ENCODE measurements at regions not wholly inside any gene's neighbourhood (a gene's known extent, or its start where the extent isn't known, plus 50 kb on each side); places are given as distances from the start of the nearest gene placed in this dataset.

DNA sequence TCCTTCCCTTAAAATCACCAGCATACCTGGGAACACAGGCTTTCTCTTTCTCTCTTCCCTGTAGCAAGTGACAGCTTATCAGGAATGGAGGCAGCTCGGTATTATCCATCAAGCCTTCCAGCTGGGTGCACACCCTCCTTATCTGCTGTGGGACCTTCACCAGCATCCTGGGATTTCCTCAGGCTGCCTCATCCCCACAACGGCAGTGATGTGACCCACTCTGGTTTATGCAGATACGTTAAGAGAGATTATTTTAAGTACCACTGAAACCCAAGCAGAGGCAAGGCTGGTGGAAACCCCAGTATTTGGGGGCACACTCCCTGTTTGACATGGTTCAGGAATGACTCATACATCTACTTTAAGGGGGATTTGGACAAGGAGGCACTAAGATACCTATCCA, 192.1 kb downstream of the TM9SF2 start:
- no peak overlapping the region for H3K4me3 ChIP-seq (ENCODE audit: low read depth, low read length)
- no peak for DNase-seq (ENCODE audit: low read depth, low spot score)
- in situ Hi-C loops (cut with HindIII; ENCODE audit: low sequenced_read_pairs): no loop called here
- TF ChIP-seq, protein P1, sequence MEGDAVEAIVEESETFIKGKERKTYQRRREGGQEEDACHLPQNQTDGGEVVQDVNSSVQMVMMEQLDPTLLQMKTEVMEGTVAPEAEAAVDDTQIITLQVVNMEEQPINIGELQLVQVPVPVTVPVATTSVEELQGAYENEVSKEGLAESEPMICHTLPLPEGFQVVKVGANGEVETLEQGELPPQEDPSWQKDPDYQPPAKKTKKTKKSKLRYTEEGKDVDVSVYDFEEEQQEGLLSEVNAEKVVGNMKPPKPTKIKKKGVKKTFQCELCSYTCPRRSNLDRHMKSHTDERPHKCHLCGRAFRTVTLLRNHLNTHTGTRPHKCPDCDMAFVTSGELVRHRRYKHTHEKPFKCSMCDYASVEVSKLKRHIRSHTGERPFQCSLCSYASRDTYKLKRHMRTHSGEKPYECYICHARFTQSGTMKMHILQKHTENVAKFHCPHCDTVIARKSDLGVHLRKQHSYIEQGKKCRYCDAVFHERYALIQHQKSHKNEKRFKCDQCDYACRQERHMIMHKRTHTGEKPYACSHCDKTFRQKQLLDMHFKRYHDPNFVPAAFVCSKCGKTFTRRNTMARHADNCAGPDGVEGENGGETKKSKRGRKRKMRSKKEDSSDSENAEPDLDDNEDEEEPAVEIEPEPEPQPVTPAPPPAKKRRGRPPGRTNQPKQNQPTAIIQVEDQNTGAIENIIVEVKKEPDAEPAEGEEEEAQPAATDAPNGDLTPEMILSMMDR (IDR thresholded peaks at IDR 0.05; ENCODE audit: low read depth, low read length): no peak

DNA sequence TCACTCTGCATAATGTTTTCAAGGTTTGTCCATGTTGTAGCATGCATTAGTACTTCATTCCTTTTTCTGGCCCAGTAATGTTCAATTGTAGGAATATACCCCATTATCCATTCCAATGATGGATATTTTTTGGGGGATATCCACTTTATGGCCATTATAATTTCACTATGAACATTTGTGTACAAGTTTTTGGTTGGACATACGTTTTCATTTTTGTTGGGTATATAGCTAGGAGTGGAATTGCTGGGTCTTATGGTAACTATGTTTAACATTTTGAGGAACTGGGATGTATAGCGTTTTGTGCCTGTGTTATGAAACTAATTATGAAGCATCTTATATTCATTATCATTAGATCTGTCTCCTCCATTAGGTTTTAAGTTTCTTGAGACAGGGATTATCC, 191.6 kb downstream of the TM9SF2 start:
- no peak for DNase-seq (ENCODE audit: low read depth, low spot score)
- H3K4me3 ChIP-seq (ENCODE audit: low read depth, low read length): no peak overlapping the region
- in situ Hi-C loops (cut with HindIII; ENCODE audit: low sequenced_read_pairs): no loop called here
- TF ChIP-seq, protein P1 (IDR thresholded peaks at IDR 0.05; ENCODE audit: low read depth, low read length): no peak

DNA sequence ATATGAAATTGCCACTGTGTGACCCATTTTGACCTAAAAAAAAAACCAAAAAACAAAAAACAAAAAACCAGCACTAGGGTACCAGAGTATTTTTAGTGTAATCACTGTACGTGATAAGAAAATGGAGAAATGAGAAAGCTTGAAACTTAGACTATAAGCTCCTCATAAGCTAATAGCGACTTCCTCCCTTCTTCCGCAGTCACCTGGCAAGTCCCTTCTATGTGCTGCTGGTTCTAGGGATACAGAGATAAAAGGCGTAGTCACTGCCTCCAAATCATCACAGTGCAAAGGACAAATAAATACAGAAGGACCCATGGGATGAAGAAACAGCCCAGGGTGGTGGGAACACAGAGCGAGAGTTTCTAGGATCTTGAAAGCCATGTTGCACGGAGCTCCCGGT, 190.3 kb downstream of the TM9SF2 start:
- in situ Hi-C loops (cut with HindIII; ENCODE audit: low sequenced_read_pairs): no loop called here
- no peak overlapping the region for H3K4me3 ChIP-seq (ENCODE audit: low read depth, low read length)
- TF ChIP-seq, protein P1 (IDR thresholded peaks at IDR 0.05; ENCODE audit: low read depth, low read length): no peak
- no peak for DNase-seq (ENCODE audit: low read depth, low spot score)

DNA sequence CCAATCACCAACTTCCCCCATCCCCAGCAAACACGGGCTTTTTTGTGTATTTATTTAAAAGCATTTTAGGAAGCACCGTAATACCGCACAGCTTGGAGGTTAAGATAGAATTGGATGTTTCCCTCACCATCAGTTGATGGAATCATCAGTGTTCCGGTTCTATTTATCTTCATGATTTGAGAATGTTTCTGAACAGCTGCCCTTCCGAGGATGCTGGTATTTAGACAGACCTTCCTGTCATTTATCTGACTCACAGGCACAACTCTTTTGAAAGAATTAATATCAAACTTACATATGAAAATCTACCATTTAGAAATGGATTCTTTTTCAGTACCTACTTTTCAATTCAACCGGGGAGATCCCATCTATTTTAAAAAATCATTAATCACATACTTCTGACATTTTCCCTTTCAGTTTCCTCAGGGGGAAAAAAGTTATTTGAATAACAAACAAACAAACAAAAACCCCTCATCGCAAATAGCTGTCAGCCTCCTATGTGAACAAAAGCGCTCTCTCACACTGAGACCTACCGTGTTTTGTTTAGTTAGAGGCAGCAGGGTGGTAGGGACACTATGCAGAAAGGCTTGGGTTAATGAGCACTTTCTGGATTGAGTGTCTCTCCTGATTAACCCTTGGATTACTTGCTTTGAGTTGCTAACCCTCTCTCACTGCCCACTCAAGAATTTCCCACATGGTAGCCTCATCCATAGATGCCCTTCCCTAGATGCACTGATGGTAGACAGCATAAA, 189.3 kb downstream of the TM9SF2 start:
- in situ Hi-C loops (cut with HindIII; ENCODE audit: low sequenced_read_pairs): no loop called here
- TF ChIP-seq, protein P1 (IDR thresholded peaks at IDR 0.05; ENCODE audit: low read depth, low read length): no peak
- DNase-seq (ENCODE audit: low read depth, low spot score): no peak
- no peak overlapping the region for H3K4me3 ChIP-seq (ENCODE audit: low read depth, low read length)

DNA sequence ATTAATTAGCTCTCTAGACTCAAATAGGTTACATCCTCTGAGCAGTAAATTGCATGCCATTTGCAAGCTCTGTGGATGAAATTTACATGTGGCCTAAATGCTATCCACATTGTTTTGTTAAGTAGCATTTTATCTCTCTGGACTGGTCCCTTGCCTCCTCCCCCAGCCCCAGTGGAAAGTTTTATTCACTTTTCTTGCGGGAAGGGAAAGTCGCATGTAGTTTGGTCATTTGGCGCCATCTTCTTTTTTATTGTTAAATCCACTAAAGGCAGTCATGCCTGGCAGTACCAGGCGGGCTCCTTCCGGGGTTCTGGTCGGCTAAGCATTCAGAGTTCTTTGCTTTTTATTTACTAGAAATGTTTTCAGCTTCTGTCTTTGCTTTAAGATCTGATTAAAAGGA, 188.7 kb downstream of the TM9SF2 start:
- in situ Hi-C loops (cut with HindIII; ENCODE audit: low sequenced_read_pairs): no loop called here
- DNase-seq (ENCODE audit: low read depth, low spot score): no peak
- TF ChIP-seq, protein P1 (IDR thresholded peaks at IDR 0.05; ENCODE audit: low read depth, low read length): no peak
- H3K4me3 ChIP-seq (ENCODE audit: low read depth, low read length): no peak overlapping the region

DNA sequence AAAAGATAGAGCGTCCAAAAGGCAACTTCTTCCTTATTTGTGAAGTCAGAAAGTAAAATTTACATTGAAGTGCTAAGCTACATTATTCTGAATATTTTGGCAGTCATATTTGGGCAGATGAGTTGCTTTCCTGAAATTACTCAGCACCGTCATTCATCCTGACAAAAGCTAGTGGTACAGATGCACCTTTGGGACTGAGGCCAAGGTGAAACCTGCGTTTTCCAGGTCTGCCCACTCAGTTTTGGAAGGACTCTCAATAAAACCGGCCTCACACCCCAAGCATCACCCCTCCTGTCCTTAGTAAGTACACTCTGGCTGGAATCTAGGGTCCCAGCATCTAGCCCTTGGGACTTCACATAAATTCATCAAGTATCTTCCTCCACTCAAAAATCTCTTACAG, 187.5 kb downstream of the TM9SF2 start:
- no peak overlapping the region for H3K4me3 ChIP-seq (ENCODE audit: low read depth, low read length)
- TF ChIP-seq, protein P1 (IDR thresholded peaks at IDR 0.05; ENCODE audit: low read depth, low read length): no peak
- no peak for DNase-seq (ENCODE audit: low read depth, low spot score)
- in situ Hi-C loops (cut with HindIII; ENCODE audit: low sequenced_read_pairs): no loop called here
